Lower leg skin (tissue), 3 donors: ENCODE measurements at regions not wholly inside any gene's neighbourhood (a gene's known extent, or its start where the extent isn't known, plus 50 kb on each side); places are given as distances from the start of the nearest gene placed in this dataset.

Experiments used
- CTCF ChIP-seq, 3 donors: fragments of 450-650 bp; IDR thresholded peaks; one replicate each; pipeline ENCODE4 v1.5.1; 2016; ENCODE audit warnings: antibody characterized with exemption in 3 of 3, mild to moderate bottlenecking in 3 of 3, moderate library complexity in 2 of 3
- POLR2A ChIP-seq, 2 donors: fragments of 450-650 bp; IDR thresholded peaks; one replicate each; pipeline ENCODE4 v1.6.1; 2016 to 2017; ENCODE audit warnings: antibody characterized with exemption in 2 of 2, mild to moderate bottlenecking in 1 of 2, moderate library complexity in 1 of 2

- TF ChIP-seq POLR2A (IDR thresholded peaks at IDR 0.05) (no peak), CTCF (IDR thresholded peaks at IDR 0.05) (no peak)
Measured at GRCh38 chr9:16180091-16180490, 627.2 kb downstream of the CCDC171 start.
